IPS DF 4.7 (cell line): ENCODE measurements at regions not wholly inside any gene's neighbourhood (a gene's known extent, or its start where the extent isn't known, plus 50 kb on each side); places are given as distances from the start of the nearest gene placed in this dataset.

ENCODE experiments used
- DNase-seq: peaks from one replicate; pipeline ENCODE4 v3.0.0-alpha.2; 2013; ENCODE audit warnings: low spot score; ENCODE audit errors: extremely low read depth

DNA sequence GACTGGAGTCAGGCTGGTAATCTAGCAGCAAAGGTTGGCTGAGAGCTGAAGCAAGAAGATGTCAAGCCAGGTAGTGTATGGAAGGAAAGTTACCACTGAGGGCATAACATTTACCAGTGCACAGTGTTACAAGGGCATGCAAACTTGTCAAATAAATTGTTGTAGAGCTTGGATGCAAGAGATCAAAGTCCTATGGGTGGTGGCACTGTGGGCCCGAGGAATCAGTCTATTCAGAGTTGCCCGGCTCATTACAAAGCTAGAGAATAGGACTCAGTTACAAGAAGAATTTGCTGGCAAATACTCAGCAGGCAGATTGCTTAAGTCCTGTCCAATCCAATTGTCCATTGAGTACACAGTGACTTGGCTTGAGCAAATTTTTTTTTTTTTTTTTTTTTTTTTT, 2043.8 kb downstream of the ARAP2 start:
- DNase-seq, result no peak

DNA sequence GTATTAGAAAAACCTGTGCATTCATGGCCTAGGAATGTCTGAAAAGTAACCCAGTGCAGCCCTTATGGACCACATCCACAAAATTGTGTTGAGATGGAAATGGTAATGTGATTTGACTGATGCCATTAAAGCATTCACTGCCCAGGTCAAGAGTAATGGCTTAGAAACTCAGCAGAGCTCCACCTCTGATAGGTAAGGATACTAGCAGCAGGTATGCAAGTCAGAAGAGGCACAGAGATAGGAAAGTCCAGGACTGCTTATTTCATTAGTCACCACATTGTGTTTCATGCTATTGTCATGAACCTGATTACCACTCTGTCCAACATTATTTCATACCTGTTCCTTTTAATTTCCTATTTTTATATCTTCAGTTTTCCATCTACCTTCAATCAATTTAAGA, 2042.2 kb downstream of the ARAP2 start:
- DNase-seq, result no peak

DNA sequence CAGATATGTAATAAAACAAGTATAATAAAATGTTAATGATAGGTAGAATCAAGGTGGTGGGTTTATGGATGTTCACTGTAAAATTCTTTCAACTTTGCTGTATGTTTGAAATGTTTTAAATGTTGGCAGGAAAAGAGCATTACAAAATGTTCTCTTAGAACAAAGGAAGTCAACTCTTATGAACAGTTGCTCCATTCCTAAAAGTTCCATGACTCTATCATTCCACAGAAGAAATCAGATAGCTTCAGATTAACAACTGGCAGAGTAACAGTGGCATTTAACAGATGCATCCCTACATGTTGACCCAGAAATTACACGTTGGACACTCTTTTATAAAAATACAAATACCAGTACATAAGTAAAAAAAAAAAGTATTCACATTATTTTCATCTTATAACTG, 2023.7 kb downstream of the ARAP2 start:
- DNase-seq, result no peak

DNA sequence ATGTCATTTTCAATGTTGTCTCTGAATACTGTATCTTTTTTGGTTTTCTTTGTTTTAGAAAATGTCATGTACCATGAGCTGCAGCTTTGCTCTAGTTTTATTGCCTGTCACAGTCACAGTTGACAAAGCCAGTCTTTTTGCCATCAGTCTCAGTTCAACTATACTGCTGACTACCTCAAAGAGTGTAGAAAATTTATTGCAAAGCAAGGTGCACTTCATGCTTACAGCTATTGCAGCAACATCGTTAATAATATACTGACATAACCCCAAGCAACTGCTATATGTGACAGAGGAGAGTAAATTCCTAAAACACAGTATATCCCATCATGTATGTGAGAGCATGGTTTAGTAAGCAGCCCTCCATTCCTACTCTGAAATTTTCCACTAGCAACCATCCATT, 2022.3 kb downstream of the ARAP2 start:
- DNase-seq, result no peak

DNA sequence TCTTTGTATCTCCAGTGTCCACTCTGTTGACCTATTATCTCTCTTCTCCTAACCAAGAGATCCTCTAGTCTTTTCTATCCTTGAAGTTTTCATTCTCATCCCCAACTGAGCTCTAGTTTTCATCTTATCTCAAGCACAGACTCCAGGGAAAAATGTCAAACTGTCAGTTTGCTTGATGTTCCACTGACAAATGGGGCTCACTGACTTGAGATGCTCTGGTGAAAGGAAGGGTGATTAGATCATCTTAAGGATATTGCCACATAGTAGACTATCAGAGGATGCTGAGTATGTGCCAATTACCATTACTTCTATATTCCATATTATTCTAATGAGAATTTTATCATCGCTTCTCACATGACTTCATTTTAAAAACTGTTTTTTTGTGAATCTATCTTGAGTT, 2008.2 kb downstream of the ARAP2 start:
- no peak for DNase-seq

DNA sequence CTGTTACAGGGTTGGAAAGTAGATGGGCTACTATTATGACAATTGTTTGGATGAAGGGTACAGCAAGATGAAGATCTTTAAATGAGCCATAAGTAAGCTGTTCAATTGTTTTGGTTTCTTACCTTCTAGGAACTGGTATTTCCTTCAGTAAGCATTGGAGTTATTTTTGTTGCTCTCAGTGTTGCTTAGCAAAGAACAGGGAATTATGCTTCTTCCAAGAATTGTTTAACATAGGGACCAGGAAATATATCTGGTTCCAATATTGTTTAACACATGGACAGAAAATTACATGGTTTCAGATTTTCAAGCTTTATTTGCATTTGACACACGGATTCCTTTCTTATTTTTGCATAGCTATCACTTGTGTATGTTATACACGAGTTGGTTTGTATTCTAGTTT, 1999.0 kb downstream of the ARAP2 start:
- DNase-seq, result no peak

DNA sequence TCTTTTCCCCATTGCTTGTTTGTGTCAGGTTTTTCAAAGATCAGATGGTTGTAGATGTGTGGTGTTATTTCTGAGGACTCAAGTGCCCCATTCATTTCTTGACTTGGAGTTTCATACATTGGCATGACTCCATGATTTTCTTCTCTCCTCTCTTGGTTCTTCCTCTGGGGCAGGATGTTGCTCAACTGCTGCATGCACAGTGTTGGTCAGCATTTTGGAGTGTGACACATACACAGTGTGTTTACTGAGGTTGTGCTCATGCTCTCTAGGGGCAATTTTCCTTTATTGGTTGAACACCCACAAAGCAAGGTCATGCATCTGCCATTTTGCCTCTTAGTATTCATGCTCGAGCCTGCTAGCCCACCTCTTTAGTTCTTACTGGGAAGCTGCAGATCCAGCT, 1993.8 kb downstream of the ARAP2 start:
- no peak for DNase-seq

DNA sequence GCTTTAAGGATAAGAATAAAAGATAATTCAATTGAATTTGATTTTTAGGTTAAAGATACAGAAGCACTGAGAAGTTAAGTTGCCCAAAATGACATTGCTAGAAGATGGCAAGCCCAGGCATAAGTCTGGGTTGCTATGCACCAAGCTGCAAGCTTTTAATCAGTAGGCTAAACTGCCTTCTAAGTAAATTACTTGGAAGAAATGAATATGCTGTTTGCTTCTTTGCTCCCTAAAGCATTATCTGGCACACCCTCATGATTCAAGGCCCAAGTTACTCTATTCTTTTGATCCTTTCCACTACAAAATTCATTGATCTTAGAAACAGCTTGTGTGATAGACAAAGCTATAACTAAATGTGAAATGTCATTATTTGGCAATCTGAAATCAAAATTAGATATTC, 1991.1 kb downstream of the ARAP2 start:
- DNase-seq, result no peak

DNA sequence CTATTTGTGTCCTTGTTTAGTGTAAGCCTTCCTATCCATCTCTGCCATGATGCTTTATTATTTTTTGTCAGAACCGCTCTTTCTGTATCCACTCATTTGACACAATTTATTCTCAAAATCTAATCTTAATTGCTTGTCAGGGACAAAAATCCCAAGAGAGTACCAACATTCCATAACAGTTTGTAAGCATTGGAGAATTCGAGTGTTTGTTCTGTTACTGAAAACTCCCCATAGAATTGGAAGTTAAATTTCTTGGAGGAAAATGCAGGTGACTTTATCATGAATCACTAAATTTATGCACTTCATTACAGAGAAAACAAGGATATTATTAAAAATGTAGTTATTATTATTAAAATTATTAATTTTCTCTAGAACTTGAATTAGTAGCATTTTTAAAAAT, 1986.1 kb downstream of the ARAP2 start:
- DNase-seq, result no peak

DNA sequence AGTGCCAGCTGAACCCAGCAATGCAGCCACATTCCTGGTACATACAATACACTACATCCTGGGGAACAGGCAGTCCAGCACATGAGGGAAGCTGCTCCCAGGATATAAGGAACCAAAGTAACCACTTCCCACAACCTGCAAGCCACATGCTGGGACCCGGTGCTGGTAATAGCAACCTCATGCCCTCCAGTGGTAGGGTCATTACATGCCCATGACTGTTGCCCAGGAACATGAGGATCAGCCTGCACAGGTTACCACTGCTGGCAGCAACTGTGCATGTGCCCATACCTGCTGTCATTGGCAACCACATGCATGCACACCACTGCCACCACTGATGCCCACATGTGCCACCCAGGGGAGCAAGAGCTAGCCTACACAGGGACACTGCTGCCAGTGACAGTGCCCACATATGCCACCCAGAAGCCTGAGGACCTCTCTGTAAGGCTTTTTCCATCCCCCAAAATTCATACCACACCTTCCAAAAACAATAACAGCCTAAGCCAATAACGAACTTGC, 1982.5 kb downstream of the ARAP2 start:
- no peak for DNase-seq

DNA sequence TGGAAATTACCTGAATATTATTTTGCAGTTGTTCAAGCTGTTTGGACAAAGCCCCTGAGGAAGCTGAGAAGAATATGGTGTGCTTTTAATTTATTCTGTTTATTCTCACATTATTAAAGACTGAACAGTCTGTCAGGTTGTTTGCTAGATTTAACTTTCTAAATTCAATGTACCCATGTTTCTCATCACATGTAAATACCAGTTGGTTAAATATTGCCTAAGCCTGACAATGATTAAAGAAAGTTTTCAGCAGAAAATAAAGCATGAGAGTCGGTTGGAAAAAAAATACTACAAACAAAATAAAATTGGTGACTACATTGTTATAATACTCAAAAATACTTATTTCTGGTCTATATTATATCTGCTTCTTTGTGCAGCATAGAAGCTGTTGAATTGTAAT, 1974.7 kb downstream of the ARAP2 start:
- no peak for DNase-seq

DNA sequence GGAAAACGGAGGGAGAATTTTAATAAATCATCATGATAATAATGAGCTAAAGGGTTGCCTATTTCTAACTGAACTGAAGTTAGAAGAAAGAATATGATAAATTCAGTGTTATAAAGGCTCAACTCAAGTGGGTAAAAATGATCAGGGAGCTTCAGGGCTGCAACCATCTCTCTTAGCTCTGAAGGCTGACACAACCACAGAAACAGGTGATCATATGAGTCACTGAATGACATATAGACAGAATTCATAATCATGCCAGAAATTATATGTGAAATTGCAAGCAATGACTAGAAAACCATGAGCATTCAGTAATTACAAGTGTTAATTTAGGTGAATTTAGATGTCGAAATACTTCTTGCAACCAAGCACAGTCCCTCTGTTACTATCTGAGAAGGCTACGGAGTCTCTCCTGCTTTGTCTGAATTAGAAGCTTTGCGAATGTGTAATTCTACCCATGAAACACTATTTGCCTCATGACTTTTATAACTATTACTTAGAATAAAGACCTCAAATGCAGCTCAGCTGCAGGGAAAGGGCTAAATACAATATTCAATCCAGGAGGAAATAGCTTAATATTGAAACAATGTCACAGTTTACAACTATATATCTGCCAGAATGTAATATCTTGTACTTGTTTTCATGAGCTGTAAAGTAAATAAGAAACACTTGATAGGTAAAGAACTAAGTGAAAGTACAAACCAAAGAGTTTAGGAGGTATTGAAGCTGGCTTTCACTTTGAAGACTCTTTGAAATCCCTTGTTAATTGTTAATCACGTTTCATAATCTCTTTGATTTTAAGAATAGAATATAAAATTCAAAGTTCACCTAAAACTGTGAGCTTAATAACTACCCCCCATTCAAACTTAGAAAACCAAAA, 1972.6 kb downstream of the ARAP2 start:
- DNase-seq, result no peak

DNA sequence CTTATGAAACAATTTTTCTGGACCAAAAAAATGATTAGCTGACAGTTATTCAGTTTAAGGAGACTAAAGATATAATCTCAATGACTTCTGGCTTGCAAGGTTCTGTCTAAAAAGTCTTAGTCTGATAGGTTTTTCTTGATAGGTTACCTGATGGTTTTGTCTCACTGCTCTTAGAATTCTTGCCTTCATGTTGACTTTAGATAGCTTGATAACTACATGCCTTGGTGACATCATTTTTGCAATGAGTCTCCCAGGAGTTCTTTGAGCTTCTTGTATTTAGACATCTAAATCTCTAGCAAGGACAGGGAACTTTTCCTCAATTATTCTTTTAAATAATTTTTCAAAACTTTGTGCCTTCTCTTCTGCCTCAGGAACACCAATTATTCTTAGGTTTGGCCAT, 1965.3 kb downstream of the ARAP2 start:
- no peak for DNase-seq

DNA sequence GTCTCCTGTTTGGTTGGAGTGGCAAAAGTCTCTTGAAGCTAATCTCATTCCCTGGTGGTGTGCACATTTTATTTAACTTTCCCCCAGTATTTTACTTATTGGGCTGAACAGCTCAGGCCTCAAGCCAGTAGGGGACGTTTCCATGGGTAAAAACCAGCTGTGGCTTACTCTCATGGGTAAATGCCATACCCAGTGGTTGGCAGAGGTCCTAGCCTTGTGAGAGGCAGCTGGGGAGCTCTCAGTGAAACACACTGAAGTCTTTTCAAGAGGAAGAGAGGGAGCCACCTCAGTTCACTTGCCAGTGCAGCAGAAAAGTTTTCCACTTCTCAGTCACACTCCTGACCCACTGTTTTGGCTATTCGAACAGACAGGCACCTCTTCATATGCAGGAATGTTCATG, 1964.2 kb downstream of the ARAP2 start:
- DNase-seq, result no peak

DNA sequence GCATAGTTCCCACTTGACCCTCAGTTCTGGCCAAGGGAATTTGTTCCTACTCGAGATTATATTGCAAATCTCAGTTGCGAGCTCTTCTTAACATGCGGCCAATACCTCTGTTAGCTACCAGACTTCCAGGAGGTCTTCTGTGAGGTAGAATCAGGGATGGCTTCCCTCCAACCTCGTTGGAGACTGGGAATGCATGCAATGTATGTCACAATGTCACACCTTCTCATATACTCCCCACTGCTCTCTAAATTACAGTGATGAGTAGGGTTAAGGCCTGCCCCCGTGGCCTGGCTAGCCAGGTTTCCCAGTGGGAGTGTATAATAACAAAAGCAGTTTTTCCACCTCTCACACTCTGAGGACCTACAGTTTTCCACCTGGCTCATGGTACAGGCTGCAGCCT, 1962.5 kb downstream of the ARAP2 start:
- DNase-seq, result no peak

DNA sequence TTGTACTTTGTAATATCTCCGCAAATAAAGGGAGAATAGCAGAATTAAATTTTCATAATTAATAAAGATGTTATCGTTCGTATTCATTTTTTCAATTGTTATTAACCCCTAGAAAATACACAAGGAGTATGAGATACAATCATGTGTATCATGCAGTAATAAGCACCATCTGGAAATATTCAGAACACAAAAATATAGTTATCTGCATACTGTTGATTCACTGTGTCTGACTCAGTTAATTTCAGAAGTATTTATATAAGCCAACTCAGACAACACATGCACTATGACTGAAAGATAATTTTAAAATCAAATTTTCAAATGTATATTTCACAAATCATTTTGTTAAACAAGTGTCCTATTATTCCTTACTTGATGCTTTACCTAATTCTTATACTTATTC, 1954.8 kb downstream of the ARAP2 start:
- DNase-seq, result no peak

DNA sequence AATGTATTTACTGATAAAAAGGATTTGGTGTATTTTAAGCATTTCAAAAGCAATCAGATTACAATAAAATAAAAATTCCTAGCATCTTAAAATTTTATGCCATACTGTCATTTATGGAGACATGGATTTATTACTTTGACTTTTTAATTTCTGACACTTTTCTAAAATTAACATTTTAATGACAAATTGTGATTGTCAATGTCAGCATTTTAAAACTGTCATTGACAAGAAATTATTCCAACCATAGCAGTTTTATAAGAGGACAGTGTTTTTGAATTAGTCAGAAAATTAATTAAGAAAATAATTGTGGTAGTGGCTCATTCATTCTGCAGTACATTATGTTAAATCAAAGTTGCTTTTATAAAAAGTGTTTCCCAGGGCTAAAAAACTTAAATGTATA, 1954.4 kb downstream of the ARAP2 start:
- DNase-seq, result no peak

DNA sequence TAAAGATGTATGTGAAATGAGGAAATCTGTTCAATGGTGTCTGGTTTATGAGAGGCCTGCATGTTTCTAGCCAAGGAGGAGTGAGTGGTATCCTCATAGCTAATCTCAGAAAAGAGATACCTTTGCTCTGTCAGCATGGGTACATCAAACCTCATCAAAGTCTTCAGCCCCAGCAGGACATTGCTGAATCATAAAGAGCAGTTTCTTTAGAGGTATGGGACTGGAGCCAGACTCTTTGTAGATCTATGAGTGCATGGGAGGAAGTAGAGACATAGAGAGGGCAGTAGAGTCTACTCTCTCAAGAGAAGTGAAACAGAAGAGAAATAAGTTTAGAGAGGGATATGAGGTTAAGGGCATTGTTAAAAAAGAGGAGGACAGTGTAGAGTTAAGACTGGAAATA, 1950.9 kb downstream of the ARAP2 start:
- no peak for DNase-seq

DNA sequence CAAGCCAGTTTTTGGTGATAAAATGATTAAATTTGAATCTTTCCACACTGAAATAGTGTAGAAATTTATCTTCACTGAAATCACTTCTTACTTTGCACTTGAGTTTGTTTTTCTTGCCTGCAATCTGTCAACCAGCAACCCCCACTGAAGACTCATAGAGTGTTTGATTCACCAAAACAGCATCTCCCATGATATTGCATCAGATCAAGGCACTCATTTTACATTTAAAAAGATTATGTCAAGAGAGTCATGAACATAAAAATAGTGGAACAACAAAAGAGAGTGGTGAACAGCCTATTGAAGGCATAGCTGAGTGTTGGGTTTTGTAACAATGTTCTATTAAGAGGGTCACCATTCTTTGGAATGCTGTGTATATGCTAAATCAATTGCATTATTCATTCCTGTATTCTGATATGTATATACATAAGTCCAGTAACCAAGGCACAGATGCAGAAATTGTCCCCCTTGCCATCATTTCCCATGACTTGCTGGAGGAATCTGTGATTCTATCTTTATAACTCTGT, 1934.9 kb downstream of the ARAP2 start:
- DNase-seq, result no peak

DNA sequence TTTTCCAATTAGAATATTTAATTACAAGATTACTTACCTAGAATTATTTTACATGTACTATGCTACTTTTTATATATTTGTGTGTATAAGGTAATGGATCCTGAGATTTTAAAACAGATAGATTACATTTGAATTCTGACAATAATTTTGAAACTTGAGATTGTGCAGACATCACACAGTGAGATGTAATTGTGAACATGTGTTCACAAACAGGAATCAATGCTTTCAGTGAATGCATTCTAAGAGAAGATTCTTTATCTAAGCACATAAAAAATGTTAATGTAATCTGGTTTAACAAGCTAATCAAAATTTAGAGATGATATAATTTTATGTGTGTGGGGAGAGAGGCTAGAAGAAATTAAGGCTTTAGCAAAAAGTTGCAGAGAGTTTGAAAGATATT, 1925.5 kb downstream of the ARAP2 start:
- no peak for DNase-seq

DNA sequence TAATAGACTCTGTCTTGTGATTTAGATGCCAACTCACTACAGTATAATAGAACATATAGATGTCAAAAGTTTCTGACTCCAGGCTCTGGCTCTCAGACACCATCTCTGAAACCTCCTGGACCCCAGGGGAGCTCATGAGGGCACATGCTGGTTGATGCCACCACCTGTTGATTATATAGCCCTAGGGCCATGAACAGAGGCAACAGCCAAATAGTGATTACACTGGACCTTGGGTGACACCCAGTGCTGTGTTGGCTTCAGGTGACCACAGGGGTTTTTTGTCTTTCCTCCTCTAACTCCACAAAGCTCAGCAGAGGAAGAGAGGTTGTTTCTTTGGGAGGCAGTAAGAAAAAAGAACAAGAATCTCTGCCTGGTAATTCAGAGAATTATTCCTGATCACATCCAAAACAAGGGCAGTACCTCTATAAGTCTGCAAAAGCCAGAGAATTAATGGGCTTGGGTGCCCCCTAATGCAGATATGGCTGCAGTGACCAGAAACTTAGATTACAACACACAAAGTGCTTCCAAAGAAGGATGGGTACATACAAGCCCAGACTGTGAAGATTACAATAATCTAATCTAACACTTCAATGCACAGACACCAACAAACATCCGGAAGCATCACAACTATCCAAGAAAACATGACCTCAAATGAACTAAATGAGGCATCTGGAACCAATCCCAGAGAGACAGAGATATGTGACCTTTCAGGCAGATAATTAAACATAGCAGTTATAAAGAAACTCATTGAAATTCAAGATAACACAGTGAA, 1920.6 kb downstream of the ARAP2 start:
- no peak for DNase-seq

DNA sequence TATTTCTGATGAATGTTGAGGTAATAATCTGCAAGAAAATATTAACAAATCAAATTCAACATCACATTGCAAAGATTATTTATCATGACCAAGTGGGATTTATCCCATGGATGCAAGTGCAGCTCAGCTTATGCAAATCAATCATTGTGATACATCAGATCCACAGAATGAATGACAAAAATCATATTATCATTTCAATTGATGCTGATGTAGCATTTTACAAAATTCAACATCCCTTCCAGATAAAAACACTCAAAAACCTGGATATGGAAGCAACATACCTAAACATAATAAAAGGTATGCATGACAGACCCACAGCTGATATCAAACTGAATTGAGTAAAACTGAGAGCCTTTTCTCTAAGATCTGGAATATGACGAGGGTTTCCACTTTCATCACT, 1915.4 kb downstream of the ARAP2 start:
- DNase-seq, result no peak
